ENCODE measurements at regions not wholly inside any gene's neighbourhood (a gene's known extent, or its start where the extent isn't known, plus 50 kb on each side); places are given as distances from the start of the nearest gene placed in this dataset.

DNA sequence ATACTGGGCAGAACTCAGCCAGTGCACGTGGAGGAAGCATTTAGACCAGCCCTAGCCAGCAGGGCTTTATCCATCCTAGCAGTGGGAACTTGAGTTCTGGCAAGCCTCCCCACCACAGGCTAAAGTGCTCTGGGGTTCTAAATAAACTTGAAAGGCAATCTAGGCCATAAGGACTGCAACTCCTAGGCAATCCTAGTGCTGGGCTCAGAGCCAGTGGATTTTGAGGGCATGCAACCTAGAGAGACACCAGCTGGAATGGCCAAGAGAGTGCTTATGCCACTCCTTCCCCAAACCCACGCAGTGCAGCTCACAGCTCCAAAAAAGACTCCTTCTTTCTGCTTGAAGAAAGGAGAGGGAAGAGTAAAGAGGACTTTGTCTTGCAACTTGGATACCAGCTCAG is 70.5 kb upstream of the APOBEC4 start:
- no peak overlapping the region for H3K27ac ChIP-seq (ENCODE audit: control insufficient read depth, insufficient read depth, low read length)
- dilution Hi-C loops (cut with MboI; ENCODE audit: extremely low pct_ligation_motif_present, low sequenced_read_pairs), result no loop called here
- TF ChIP-seq EZH2 (IDR thresholded peaks at IDR 0.05; ENCODE audit: low read length), result no peak
- TF ChIP-seq, protein P1, sequence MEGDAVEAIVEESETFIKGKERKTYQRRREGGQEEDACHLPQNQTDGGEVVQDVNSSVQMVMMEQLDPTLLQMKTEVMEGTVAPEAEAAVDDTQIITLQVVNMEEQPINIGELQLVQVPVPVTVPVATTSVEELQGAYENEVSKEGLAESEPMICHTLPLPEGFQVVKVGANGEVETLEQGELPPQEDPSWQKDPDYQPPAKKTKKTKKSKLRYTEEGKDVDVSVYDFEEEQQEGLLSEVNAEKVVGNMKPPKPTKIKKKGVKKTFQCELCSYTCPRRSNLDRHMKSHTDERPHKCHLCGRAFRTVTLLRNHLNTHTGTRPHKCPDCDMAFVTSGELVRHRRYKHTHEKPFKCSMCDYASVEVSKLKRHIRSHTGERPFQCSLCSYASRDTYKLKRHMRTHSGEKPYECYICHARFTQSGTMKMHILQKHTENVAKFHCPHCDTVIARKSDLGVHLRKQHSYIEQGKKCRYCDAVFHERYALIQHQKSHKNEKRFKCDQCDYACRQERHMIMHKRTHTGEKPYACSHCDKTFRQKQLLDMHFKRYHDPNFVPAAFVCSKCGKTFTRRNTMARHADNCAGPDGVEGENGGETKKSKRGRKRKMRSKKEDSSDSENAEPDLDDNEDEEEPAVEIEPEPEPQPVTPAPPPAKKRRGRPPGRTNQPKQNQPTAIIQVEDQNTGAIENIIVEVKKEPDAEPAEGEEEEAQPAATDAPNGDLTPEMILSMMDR (optimal IDR thresholded peaks at IDR 0.05 in 1 of 3, IDR thresholded peaks at IDR 0.05 in 1 of 3, conservative IDR thresholded peaks at IDR 0.05 in 1 of 3; ENCODE audit: extremely low read depth in 1 of 3, insufficient read depth in 2 of 3, low read length in 3 of 3), result no peak

DNA sequence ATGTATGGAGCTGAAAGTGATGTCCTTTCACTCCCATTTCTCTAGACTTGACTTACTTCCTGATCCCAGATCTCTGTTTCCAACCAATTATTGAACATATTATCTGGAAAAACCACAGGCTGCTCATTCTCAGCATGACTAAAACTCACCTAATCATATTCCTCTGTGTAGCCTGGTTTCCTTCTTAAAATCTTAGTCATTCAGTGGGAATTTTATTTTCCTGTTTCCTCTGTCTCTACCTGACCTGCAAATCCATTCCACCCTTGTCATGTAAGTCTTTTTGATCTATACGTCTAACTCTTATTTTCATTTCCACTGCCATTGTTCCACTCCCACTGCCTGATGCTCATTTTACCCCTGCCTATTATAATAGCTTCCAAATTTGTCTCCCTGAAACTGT is 67.9 kb upstream of the APOBEC4 start:
- Histone ChIP-seq H4K20me1 (ENCODE audit: control insufficient read depth, extremely low read depth, insufficient read depth, low read length) (no peaks in the 10 kb centered on the region), H3K36me3 (ENCODE audit: control insufficient read depth in 2 of 2, extremely low read depth in 1 of 2, insufficient read depth in 2 of 2, low read length in 2 of 2) (no peaks in the 10 kb centered on the region), H3K9me3 (ENCODE audit: control insufficient read depth, low read depth, low read length) (no peaks in the 10 kb centered on the region), H3K4me2 (ENCODE audit: control insufficient read depth, extremely low read depth, insufficient read depth, low read depth, low read length) (no peak overlapping the region), H3K79me2 (ENCODE audit: control insufficient read depth, insufficient read depth, low read length) (no peaks in the 10 kb centered on the region), H3K9ac (ENCODE audit: control insufficient read depth, extremely low read depth, insufficient read depth, low read length) (no peak overlapping the region), H3K4me1 (ENCODE audit: control insufficient read depth, extremely low read depth, insufficient read depth, low read length) (no peaks in the 10 kb centered on the region), H3K4me3 (ENCODE audit: control insufficient read depth in 2 of 3, extremely low read depth in 1 of 3, insufficient read depth in 2 of 3, low read depth in 1 of 3, low read length in 3 of 3) (no peak overlapping the region), H3K27ac (ENCODE audit: control insufficient read depth, insufficient read depth, low read length) (no peak overlapping the region), H3K9me1 (ENCODE audit: control insufficient read depth, extremely low read depth, insufficient read depth, low read length) (no peaks in the 10 kb centered on the region), H2AFZ (ENCODE audit: control insufficient read depth, low read length) (no peak overlapping the region), H3K27me3 (ENCODE audit: control insufficient read depth, extremely low read depth, insufficient read depth, low read length) (no peaks in the 10 kb centered on the region)
- no peak for DNase-seq (ENCODE audit: low read depth, low spot score)
- dilution Hi-C loops (cut with MboI; ENCODE audit: extremely low pct_ligation_motif_present, low sequenced_read_pairs), result no loop called here
- no peak for TF ChIP-seq EZH2 (IDR thresholded peaks at IDR 0.05; ENCODE audit: low read length)
- TF ChIP-seq, protein P1 (optimal IDR thresholded peaks at IDR 0.05 in 1 of 3, IDR thresholded peaks at IDR 0.05 in 1 of 3, conservative IDR thresholded peaks at IDR 0.05 in 1 of 3; ENCODE audit: extremely low read depth in 1 of 3, insufficient read depth in 2 of 3, low read length in 3 of 3), result no peak
- FAIRE-seq, result no peak

More for the DNA sequence above, 70.5 kb upstream of the APOBEC4 start:
- Histone ChIP-seq H3K4me2 (ENCODE audit: control insufficient read depth, extremely low read depth, insufficient read depth, low read depth, low read length) (no peak overlapping the region), H4K20me1 (ENCODE audit: control insufficient read depth, extremely low read depth, insufficient read depth, low read length) (no peaks in the 10 kb centered on the region), H3K9me3 (ENCODE audit: control insufficient read depth, low read depth, low read length) (no peaks in the 10 kb centered on the region), H3K36me3 (ENCODE audit: control insufficient read depth in 2 of 2, extremely low read depth in 1 of 2, insufficient read depth in 2 of 2, low read length in 2 of 2) (no peaks in the 10 kb centered on the region), H3K9me1 (ENCODE audit: control insufficient read depth, extremely low read depth, insufficient read depth, low read length) (no peaks in the 10 kb centered on the region), H3K79me2 (ENCODE audit: control insufficient read depth, insufficient read depth, low read length) (no peaks in the 10 kb centered on the region), H3K4me3 (ENCODE audit: control insufficient read depth in 2 of 3, extremely low read depth in 1 of 3, insufficient read depth in 2 of 3, low read depth in 1 of 3, low read length in 3 of 3) (no peak overlapping the region), H3K4me1 (ENCODE audit: control insufficient read depth, extremely low read depth, insufficient read depth, low read length) (no peaks in the 10 kb centered on the region), H3K9ac (ENCODE audit: control insufficient read depth, extremely low read depth, insufficient read depth, low read length) (no peak overlapping the region), H2AFZ (ENCODE audit: control insufficient read depth, low read length) (no peak overlapping the region), H3K27me3 (ENCODE audit: control insufficient read depth, extremely low read depth, insufficient read depth, low read length) (no peaks in the 10 kb centered on the region)
- DNase-seq (ENCODE audit: low read depth, low spot score), result no peak
- no peak for FAIRE-seq

All from keratinocyte (primary cell).